ENCODE measurements at regions not wholly inside any gene's neighbourhood (a gene's known extent, or its start where the extent isn't known, plus 50 kb on each side); places are given as distances from the start of the nearest gene placed in this dataset.

GRCh38 chr5:120869831-120870230, 405.7 kb downstream of the PRR16 start:
- TF ChIP-seq CTCF (conservative IDR thresholded peaks at IDR 0.05; ENCODE audit: low read depth, low read length) (no peak), MAZ (IDR thresholded peaks at IDR 0.05; ENCODE audit: borderline replicate concordance, low read depth, low read length) (no peak), BHLHE40 (IDR thresholded peaks at IDR 0.05; ENCODE audit: low read depth, low read length) (no peak), CEBPB (IDR thresholded peaks at IDR 0.05; ENCODE audit: low read depth, low read length) (no peak), POLR2A (IDR thresholded peaks at IDR 0.05; ENCODE audit: low read depth, low read length) (no peak), RAD21 (IDR thresholded peaks at IDR 0.05; ENCODE audit: low read length) (no peak), USF2 (IDR thresholded peaks at IDR 0.05; ENCODE audit: low read depth, low read length) (no peak), MXI1 (IDR thresholded peaks at IDR 0.05; ENCODE audit: borderline replicate concordance, low read depth, low read length) (no peak), MAFK (IDR thresholded peaks at IDR 0.05; ENCODE audit: low read depth, low read length) (no peak), RFX5 (IDR thresholded peaks at IDR 0.05; ENCODE audit: low read depth, low read length) (no peak), ELK1 (IDR thresholded peaks at IDR 0.05; ENCODE audit: borderline replicate concordance, low read depth, low read length) (no peak), FOS (IDR thresholded peaks at IDR 0.05; ENCODE audit: low read depth, low read length) (no peak)

All from IMR-90 (cell line).